PC-9 (cell line): ENCODE measurements at regions not wholly inside any gene's neighbourhood (a gene's known extent, or its start where the extent isn't known, plus 50 kb on each side); places are given as distances from the start of the nearest gene placed in this dataset.

ENCODE experiments used
- CTCF ChIP-seq: fragments of 200-600 bp; sonication (generic); conservative IDR thresholded peaks from 2 replicates; pipeline ENCODE4 v1.6.1; 2017; ENCODE audit warnings: mixed run types, antibody characterized with exemption, mild to moderate bottlenecking, moderate library complexity
- EZH2 ChIP-seq: fragments of 200-600 bp; sonication (generic); IDR thresholded peaks from 2 replicates; pipeline ENCODE4 v1.8.0; 2017; ENCODE audit warnings: antibody characterized with exemption, low read depth

- TF ChIP-seq CTCF (no peak), EZH2 (no peak)
Measured at GRCh38 chr11:7175007-7175406, 76.7 kb upstream of the SYT9 start.
